Testis (tissue), 2 donors: ENCODE measurements at regions not wholly inside any gene's neighbourhood (a gene's known extent, or its start where the extent isn't known, plus 50 kb on each side); places are given as distances from the start of the nearest gene placed in this dataset.

Experiments used
- CTCF ChIP-seq, 3 experiments: fragments of 450-650 bp in 2 of 3; fragments of 200-600 bp in 1 of 3; sonication (generic) in 1 of 3; IDR thresholded peaks; one replicate each; pipeline ENCODE4 v1.5.1; 2016 to 2019; ENCODE audit warnings: antibody characterized with exemption in 3 of 3, mild to moderate bottlenecking in 2 of 3, moderate library complexity in 1 of 3
- POLR2A ChIP-seq: fragments of 450-650 bp; IDR thresholded peaks from one replicate; pipeline ENCODE4 v1.6.1; 2017; ENCODE audit warnings: antibody characterized with exemption, mild to moderate bottlenecking, moderate library complexity

- TF ChIP-seq CTCF (IDR thresholded peaks at IDR 0.05) (no peak), POLR2A (no peak)
These were observed 405.1 kb downstream of the DLEU7 start for GRCh38 chr13:50438351-50438750.
